ENCODE measurements at regions not wholly inside any gene's neighbourhood (a gene's known extent, or its start where the extent isn't known, plus 50 kb on each side); places are given as distances from the start of the nearest gene placed in this dataset.

GRCh38 chr18:24979235-24979634 is 372.7 kb downstream of the ZNF521 start:
- Mint-ChIP-seq H3K4me1 (ENCODE audit: low read depth in 2 of 2) (no peaks in the 10 kb centered on the region), H3K36me3 (ENCODE audit: insufficient read depth) (no peaks in the 10 kb centered on the region), H3K4me3 (no peak overlapping the region), H3K27me3 (peaks cover 0 to 14% of the 10 kb centered on the region in 2 donors), H3K9me3 (no peaks in the 10 kb centered on the region), H3K27ac (no peak overlapping the region)
- DNase-seq (no peak), ATAC-seq (replicated peaks) (no peak)

DNA sequence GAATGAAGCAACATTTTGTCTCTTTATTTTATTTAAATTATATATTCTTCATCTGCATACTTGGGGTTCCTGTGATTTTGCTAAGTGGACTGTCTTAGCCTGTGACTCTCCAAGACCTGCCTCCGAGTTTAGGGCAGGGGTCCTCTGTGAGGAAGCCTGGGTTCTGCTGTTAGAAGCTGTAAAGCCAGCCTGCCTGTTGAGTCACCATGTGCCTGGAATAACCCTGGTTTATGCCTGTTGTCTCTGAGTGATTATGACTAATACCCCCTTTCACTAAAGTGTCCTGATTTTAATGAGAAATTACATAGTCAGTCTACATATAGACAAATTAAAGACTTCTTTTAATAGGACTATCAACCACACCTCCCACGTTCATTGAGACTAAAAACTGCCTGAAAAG is 369.1 kb downstream of the ZNF521 start:
- H3K36me3 Mint-ChIP-seq (ENCODE audit: insufficient read depth), result no peaks in the 10 kb centered on the region
- H3K9me3 Mint-ChIP-seq, result no peaks in the 10 kb centered on the region
- DNase-seq (no peak), ATAC-seq (replicated peaks) (no peak)
- H3K27ac Mint-ChIP-seq, result no peak overlapping the region
- H3K4me3 Mint-ChIP-seq, result no peak overlapping the region
- H3K4me1 Mint-ChIP-seq (ENCODE audit: low read depth in 2 of 2), result no peaks in the 10 kb centered on the region
- H3K27me3 Mint-ChIP-seq, result peaks cover 7 to 21% of the 10 kb centered on the region in 2 donors

- H3K36me3 Mint-ChIP-seq (ENCODE audit: insufficient read depth), result no peaks in the 10 kb centered on the region
- H3K27ac Mint-ChIP-seq, result no peak overlapping the region
- H3K4me1 Mint-ChIP-seq (ENCODE audit: low read depth in 2 of 2), result no peaks in the 10 kb centered on the region
- ATAC-seq (replicated peaks) (no peak), DNase-seq (no peak)
- H3K4me3 Mint-ChIP-seq, result no peak overlapping the region
- peaks cover 7 to 18% of the 10 kb centered on the region in 2 donors for H3K27me3 Mint-ChIP-seq
- H3K9me3 Mint-ChIP-seq, result no peaks in the 10 kb centered on the region
These were observed 368.3 kb downstream of the ZNF521 start for GRCh38 chr18:24983566-24984139.

- DNase-seq (no peak), ATAC-seq (replicated peaks) (no peak)
- H3K4me3 Mint-ChIP-seq, result no peak overlapping the region
- H3K27me3 Mint-ChIP-seq, result peaks cover 7% of the 10 kb centered on the region in 2 donors
- H3K9me3 Mint-ChIP-seq, result peaks cover 0 to 1% of the 10 kb centered on the region in 2 donors
- no peaks in the 10 kb centered on the region for H3K4me1 Mint-ChIP-seq (ENCODE audit: low read depth in 2 of 2)
- H3K27ac Mint-ChIP-seq, result no peak overlapping the region
- H3K36me3 Mint-ChIP-seq (ENCODE audit: insufficient read depth), result no peaks in the 10 kb centered on the region
These were observed 366.4 kb downstream of the ZNF521 start for GRCh38 chr18:24985586-24985985.

DNA sequence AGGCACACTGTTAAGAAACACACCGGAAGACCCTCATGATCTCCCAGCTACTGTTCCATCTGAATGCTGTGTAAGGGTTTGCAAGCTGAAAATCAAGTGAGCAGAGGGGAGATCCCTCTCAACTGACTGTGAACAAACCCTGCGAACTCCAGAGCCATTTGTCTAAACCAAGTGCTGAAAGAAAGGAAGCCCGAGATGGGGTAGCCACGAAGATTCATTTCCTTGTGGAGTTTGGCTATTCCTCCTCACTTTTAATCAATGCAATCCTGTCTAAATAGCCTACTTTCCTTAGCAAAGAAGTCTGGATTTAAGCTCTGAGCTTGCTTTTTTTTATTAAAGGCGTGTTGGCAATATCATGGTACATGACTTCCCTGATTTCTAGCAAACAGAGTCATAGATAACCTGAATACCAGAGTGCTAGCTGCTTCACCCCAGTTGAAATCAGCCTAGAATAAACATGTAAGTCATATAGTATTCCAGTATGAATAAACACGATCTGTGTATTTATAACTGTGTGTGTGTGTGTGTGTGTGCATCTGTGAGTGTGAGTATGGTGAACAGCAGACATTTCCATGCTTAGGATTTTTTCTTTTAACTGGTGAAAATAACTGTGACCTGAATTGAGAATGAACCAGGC is 365.2 kb downstream of the ZNF521 start:
- Mint-ChIP-seq H3K27ac (no peak overlapping the region), H3K27me3 (peaks cover 7% of the 10 kb centered on the region in 2 donors), H3K4me1 (ENCODE audit: low read depth in 2 of 2) (no peaks in the 10 kb centered on the region), H3K9me3 (peaks cover 0 to 3% of the 10 kb centered on the region in 2 donors), H3K36me3 (ENCODE audit: insufficient read depth) (no peaks in the 10 kb centered on the region), H3K4me3 (no peak overlapping the region)
- ATAC-seq (replicated peaks) (no peak), DNase-seq (no peak)

GRCh38 chr18:24987303-24988252 is 364.4 kb downstream of the ZNF521 start:
- ATAC-seq (replicated peaks), result no peak

DNA sequence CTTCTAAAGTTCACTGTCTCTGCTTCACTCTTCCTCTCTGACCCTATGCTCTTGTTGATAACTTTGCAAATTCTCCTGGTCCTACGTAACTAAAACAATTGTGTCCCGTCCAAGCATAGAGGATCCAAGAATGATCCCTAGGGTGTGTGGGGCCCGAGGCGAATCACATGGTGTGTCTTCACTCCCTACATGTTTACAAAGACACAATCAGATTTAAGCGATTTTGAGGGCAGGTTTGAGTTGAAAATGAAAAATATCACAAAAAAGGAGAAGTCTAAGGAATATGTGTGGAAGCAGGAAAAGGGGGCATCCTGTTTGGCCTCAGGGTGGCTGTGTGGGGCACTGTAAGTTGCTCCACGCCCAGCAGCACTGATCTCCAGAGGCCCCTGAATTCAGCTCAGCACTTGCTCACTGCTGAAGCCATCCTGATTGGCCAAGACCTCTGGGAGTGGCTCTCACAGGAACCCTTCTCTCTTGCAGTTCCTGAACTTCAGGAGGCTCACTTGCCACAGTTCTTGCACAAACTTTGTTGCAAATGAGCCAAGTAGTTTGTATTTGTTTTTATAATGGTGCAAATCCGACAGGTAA is 363.6 kb downstream of the ZNF521 start:
- ATAC-seq (replicated peaks) (no peak), DNase-seq (no peak)
- H3K9me3 Mint-ChIP-seq, result peaks cover 0 to 5% of the 10 kb centered on the region in 2 donors
- H3K36me3 Mint-ChIP-seq (ENCODE audit: insufficient read depth), result no peaks in the 10 kb centered on the region
- H3K27ac Mint-ChIP-seq, result no peak overlapping the region
- H3K4me3 Mint-ChIP-seq, result no peak overlapping the region
- peaks cover 7% of the 10 kb centered on the region in 2 donors for H3K27me3 Mint-ChIP-seq
- H3K4me1 Mint-ChIP-seq (ENCODE audit: low read depth in 2 of 2), result no peaks in the 10 kb centered on the region

More at GRCh38 chr18:24987303-24988252, 364.4 kb downstream of the ZNF521 start:
- Mint-ChIP-seq H3K4me3 (no peak overlapping the region), H3K36me3 (ENCODE audit: insufficient read depth) (no peaks in the 10 kb centered on the region), H3K4me1 (ENCODE audit: low read depth in 2 of 2) (no peaks in the 10 kb centered on the region), H3K9me3 (peaks cover 0 to 5% of the 10 kb centered on the region in 2 donors), H3K27me3 (peaks cover 7% of the 10 kb centered on the region in 2 donors), H3K27ac (no peak overlapping the region)
- no peak for DNase-seq

DNA sequence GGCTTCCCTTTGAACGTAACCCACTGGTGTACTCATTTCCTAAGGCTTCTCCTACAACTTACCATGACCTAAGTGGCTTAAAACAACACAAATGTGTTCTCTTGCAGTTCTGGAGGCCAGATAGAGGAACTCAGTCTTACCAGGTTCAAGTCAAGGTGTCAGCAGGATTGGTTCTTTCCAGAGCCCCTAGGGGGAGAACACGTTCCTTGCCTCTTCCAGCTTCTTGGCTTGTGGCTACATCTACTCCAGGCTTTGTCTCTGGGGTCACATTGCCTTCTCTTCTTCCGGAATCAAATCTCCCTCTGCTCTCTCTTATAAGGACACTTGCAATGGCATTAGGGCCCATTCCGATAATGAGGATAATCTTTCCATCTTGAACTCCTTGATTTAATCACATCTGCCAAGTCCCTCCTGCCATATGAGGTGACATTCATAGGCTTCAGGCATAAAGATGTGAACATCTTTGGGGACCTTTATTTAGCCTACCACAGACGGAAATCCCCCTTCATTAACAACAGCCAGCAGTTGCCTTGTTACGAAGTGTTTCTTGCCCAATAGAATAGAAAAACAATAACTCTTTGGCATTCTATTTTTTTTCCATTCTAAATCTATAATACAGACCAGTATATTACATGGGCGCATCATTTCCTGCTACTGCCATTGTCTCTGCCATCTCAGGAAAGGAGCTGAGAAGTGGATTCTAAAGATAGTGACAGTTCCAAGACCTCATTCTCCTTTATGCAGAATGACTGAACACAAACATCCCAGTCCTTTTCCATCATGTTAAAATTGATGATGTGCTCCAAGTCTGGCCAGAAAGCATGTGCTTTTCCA is 362.0 kb downstream of the ZNF521 start:
- Mint-ChIP-seq H3K4me1 (ENCODE audit: low read depth in 2 of 2) (no peaks in the 10 kb centered on the region), H3K9me3 (peaks cover 0 to 5% of the 10 kb centered on the region in 2 donors), H3K4me3 (no peak overlapping the region), H3K27me3 (peaks cover under 1 to 2% of the 10 kb centered on the region in 2 donors), H3K27ac (no peak overlapping the region), H3K36me3 (ENCODE audit: insufficient read depth) (no peaks in the 10 kb centered on the region)
- DNase-seq, result no peak
- ATAC-seq (replicated peaks), result no peak

GRCh38 chr18:24990671-24991134 is 361.3 kb downstream of the ZNF521 start:
- Mint-ChIP-seq H3K9me3 (peaks cover 0 to 5% of the 10 kb centered on the region in 2 donors), H3K27me3 (no peaks in the 10 kb centered on the region), H3K27ac (no peak overlapping the region), H3K36me3 (ENCODE audit: insufficient read depth) (no peaks in the 10 kb centered on the region), H3K4me1 (ENCODE audit: low read depth in 2 of 2) (no peaks in the 10 kb centered on the region), H3K4me3 (no peak overlapping the region)
- DNase-seq (no peak), ATAC-seq (replicated peaks) (no peak)

GRCh38 chr18:24991141-24992060 is 360.6 kb downstream of the ZNF521 start:
- no peak for ATAC-seq (replicated peaks)
- no peaks in the 10 kb centered on the region for H3K36me3 Mint-ChIP-seq (ENCODE audit: insufficient read depth)
- H3K27ac Mint-ChIP-seq, result no peak overlapping the region
- DNase-seq, result no peak
- H3K4me3 Mint-ChIP-seq, result no peak overlapping the region
- peaks cover 0 to 5% of the 10 kb centered on the region in 2 donors for H3K9me3 Mint-ChIP-seq
- H3K27me3 Mint-ChIP-seq, result no peaks in the 10 kb centered on the region
- H3K4me1 Mint-ChIP-seq (ENCODE audit: low read depth in 2 of 2), result no peaks in the 10 kb centered on the region

GRCh38 chr18:24992491-24992890 is 359.5 kb downstream of the ZNF521 start:
- no peak overlapping the region for H3K27ac Mint-ChIP-seq
- H3K36me3 Mint-ChIP-seq (ENCODE audit: insufficient read depth), result no peaks in the 10 kb centered on the region
- no peak overlapping the region for H3K4me3 Mint-ChIP-seq
- no peak for DNase-seq
- H3K27me3 Mint-ChIP-seq, result no peaks in the 10 kb centered on the region
- no peaks in the 10 kb centered on the region for H3K4me1 Mint-ChIP-seq (ENCODE audit: low read depth in 2 of 2)
- no peak for ATAC-seq (replicated peaks)
- peaks cover 0 to 6% of the 10 kb centered on the region in 2 donors for H3K9me3 Mint-ChIP-seq

DNA sequence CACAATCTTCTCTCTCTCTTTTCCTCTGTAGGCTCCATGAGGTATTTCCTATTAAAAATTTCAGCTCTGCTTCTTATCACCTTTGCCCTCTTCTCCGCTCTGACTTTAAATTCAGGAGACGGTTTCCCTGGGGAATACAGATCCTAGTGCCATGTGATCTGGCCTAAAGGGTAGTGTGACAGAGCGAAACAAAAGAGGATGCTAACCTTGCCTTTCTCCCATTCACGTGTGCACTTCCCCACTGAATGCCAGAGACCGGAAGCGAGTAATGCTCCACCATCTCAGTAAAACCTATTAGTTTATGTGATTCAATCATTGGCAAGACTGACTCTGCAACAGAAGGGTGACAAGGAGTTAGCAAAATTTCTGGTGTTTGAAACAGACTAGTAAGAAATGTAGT is 358.3 kb downstream of the ZNF521 start:
- ATAC-seq (replicated peaks) (no peak), DNase-seq (no peak)
- Mint-ChIP-seq H3K4me1 (ENCODE audit: low read depth in 2 of 2) (no peaks in the 10 kb centered on the region), H3K9me3 (peaks cover under 1 to 6% of the 10 kb centered on the region in 2 donors), H3K36me3 (ENCODE audit: insufficient read depth) (no peaks in the 10 kb centered on the region), H3K27me3 (no peaks in the 10 kb centered on the region), H3K27ac (no peak overlapping the region), H3K4me3 (no peak overlapping the region)
